K562 (cell line): ENCODE measurements at regions not wholly inside any gene's neighbourhood (a gene's known extent, or its start where the extent isn't known, plus 50 kb on each side); places are given as distances from the start of the nearest gene placed in this dataset.

Experiments used
- BHLHE40 ChIP-seq: IDR thresholded peaks from 2 replicates; pipeline ENCODE4 v1.6.1; 2011; ENCODE audit warnings: low read length, improper control_type of control experiment
- CBX3 ChIP-seq, 2 experiments: IDR thresholded peaks; 1 replicate in 1 of 2; 2 replicates in 1 of 2; pipeline ENCODE4 v1.6.1; 2012; ENCODE audit warnings: inconsistent platforms in 2 of 2, low read length in 2 of 2, borderline replicate concordance in 1 of 2, control low read depth in 1 of 2
- EGR1 ChIP-seq: fragments of 450-650 bp; conservative IDR thresholded peaks from 2 replicates; pipeline ENCODE4 v1.6.1; 2017; ENCODE audit warnings: mild to moderate bottlenecking
- ELF4 ChIP-seq: fragments of 450-650 bp; formaldehyde crosslinking; IDR thresholded peaks from 2 replicates; pipeline ENCODE4 v1.4.0; 2022; ENCODE audit warnings: missing genetic modification characterization
- MCM3 ChIP-seq: fragments of 450-650 bp; IDR thresholded peaks from 2 replicates; pipeline ENCODE4 v1.6.1; 2016
- MXI1 ChIP-seq: IDR thresholded peaks from 2 replicates; pipeline ENCODE4 v1.6.1; 2011; ENCODE audit warnings: low read depth, mild to moderate bottlenecking, improper control_type of control experiment, low read length

DNA sequence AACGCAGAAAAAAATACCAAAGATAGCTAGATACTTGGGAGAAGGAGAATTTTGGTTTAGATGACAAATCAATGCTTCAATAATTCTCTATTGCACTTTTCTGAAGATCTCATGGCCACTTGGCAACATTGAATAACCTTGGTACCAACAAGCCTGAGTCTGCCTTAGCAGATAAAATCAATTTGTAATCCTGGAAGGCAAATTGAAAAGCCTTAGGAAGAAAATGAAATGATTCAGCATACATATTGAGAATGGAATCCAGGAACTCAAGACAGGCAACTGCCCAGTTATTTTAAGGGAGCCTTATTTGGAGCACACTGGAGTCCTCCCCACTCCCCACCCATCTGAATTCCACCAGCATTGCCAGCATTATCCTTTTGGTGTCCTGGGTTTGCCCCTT, 109.3 kb upstream of the SOX9 start:
- TF ChIP-seq ELF4 (CRISPR knock-in tag) (no peak), CBX3 (IDR thresholded peaks at IDR 0.05; ENCODE audit: borderline replicate concordance in 1 of 2, low read length in 2 of 2) (no peak), EGR1 (no peak), MCM3 (no peak), BHLHE40 (no peak), MXI1 (no peak)
